C4-2B (cell line): ENCODE measurements at regions not wholly inside any gene's neighbourhood (a gene's known extent, or its start where the extent isn't known, plus 50 kb on each side); places are given as distances from the start of the nearest gene placed in this dataset.

Experiments used
- ZFX ChIP-seq: fragments of 450-650 bp; IDR thresholded peaks from 2 replicates; pipeline ENCODE4 v1.6.1; 2017
- TF ChIP-seq, protein P1 (sequence below): fragments of 450-650 bp; conservative IDR thresholded peaks from 2 replicates; pipeline ENCODE4 v1.5.1; 2017; ENCODE audit warnings: mild to moderate bottlenecking

DNA sequence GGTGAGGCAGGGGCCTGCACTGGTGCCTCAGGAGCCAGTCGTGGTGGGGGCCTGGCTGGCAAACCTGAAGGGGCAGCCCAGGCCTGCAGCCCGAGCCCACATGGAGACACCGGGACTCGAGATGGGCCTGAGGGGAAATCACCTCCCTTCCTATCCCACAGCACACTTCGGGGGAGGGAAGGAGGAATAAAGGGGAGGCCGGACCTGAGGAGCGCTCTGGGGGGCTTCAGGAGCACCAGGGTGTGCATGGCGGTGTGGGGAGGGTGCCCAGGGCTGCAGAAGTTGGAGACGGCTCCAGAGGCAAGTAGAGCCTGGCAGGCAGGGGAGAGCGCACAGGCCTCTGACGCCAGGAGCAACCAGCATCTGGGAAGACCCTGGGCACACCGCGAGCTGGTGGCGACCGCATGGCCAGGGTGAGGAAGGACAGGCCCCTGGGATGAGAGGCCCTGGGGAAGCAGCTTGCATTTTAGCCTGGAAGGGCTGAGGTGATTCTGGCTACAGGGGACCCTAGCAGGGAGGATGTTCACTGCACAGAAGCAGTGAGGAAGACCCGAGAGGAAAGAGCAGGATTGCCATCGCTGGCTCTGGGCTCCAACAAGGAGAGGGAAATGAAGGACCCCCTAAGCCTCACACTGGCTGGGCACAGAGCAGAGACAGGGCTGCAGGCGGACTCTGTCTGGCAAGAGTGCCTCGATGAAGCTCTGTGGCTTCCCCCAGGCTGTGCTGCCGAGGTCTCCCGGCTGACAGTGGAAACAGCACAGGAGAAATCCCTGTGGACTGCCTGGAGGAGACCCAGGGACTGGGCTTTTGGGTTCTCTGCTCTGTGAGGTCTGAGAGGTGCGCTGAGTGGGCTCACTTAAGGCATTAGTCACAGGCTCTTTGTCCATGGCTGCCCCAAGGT, 457.7 kb downstream of the BRD1 start:
- TF ChIP-seq, protein P1, sequence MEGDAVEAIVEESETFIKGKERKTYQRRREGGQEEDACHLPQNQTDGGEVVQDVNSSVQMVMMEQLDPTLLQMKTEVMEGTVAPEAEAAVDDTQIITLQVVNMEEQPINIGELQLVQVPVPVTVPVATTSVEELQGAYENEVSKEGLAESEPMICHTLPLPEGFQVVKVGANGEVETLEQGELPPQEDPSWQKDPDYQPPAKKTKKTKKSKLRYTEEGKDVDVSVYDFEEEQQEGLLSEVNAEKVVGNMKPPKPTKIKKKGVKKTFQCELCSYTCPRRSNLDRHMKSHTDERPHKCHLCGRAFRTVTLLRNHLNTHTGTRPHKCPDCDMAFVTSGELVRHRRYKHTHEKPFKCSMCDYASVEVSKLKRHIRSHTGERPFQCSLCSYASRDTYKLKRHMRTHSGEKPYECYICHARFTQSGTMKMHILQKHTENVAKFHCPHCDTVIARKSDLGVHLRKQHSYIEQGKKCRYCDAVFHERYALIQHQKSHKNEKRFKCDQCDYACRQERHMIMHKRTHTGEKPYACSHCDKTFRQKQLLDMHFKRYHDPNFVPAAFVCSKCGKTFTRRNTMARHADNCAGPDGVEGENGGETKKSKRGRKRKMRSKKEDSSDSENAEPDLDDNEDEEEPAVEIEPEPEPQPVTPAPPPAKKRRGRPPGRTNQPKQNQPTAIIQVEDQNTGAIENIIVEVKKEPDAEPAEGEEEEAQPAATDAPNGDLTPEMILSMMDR, result no peak
- no peak for TF ChIP-seq ZFX
